OCI-LY7 (cell line): ENCODE measurements at regions not wholly inside any gene's neighbourhood (a gene's known extent, or its start where the extent isn't known, plus 50 kb on each side); places are given as distances from the start of the nearest gene placed in this dataset.

Experiments used
- EZH2phosphoT487 ChIP-seq: fragments of 200-600 bp; sonication (generic); IDR thresholded peaks from 2 replicates; pipeline ENCODE4 v1.6.1; 2018; ENCODE audit warnings: low read depth, borderline replicate concordance, mild to moderate bottlenecking, mixed run types, antibody characterized with exemption, low read length, moderate library complexity, mixed read lengths
- TF ChIP-seq, protein P1 (sequence below): fragments of 200-600 bp; sonication (generic); conservative IDR thresholded peaks from 2 replicates; pipeline ENCODE4 v1.5.1; 2014; ENCODE audit warnings: mild to moderate bottlenecking, antibody characterized with exemption, low read length, moderate library complexity, mixed read lengths

DNA sequence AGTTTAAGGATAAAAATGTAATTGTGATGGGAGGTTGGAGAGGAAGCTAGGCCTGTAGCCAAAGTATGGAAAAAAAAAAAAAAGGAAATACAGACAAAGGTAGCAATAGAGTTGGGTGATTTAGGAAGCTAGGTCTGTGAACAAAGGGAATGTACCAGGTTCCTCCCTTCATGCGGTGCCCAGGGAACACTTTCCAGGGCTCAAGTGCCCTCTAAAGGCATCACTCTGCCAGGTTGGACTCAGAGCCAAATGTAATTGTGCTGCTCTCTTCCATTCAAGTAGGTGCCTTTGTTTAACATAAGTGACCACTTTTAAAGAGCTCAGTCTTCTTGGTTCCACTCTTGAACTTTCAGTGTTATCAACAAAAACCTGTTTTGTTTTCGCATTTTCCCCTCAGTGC is 159.7 kb upstream of the AHI1 start:
- TF ChIP-seq, protein P1, sequence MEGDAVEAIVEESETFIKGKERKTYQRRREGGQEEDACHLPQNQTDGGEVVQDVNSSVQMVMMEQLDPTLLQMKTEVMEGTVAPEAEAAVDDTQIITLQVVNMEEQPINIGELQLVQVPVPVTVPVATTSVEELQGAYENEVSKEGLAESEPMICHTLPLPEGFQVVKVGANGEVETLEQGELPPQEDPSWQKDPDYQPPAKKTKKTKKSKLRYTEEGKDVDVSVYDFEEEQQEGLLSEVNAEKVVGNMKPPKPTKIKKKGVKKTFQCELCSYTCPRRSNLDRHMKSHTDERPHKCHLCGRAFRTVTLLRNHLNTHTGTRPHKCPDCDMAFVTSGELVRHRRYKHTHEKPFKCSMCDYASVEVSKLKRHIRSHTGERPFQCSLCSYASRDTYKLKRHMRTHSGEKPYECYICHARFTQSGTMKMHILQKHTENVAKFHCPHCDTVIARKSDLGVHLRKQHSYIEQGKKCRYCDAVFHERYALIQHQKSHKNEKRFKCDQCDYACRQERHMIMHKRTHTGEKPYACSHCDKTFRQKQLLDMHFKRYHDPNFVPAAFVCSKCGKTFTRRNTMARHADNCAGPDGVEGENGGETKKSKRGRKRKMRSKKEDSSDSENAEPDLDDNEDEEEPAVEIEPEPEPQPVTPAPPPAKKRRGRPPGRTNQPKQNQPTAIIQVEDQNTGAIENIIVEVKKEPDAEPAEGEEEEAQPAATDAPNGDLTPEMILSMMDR, result no peak
- TF ChIP-seq EZH2phosphoT487, result no peak
